ENCODE measurements at regions not wholly inside any gene's neighbourhood (a gene's known extent, or its start where the extent isn't known, plus 50 kb on each side); places are given as distances from the start of the nearest gene placed in this dataset.

DNA sequence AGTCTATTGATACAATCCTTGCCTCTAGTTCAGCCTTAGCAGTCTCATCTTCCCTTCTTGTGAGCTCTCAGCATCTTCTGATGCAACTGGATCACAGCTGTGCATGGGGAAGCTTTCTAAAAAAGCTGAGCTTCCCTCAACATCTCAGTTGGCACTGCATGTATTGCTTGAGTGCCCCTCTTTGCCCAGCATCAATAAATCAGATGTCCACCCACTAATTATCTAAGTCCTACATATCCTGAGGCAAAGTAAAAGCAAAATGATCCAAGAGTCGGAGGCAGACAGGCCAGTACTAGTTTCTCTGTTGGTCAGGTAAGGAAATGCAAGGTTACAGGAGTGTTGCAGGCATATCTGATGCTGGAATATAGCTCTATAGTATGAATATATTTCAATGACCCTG lies 334.5 kb upstream of the NCAM1 start:
- TF ChIP-seq, protein P1, sequence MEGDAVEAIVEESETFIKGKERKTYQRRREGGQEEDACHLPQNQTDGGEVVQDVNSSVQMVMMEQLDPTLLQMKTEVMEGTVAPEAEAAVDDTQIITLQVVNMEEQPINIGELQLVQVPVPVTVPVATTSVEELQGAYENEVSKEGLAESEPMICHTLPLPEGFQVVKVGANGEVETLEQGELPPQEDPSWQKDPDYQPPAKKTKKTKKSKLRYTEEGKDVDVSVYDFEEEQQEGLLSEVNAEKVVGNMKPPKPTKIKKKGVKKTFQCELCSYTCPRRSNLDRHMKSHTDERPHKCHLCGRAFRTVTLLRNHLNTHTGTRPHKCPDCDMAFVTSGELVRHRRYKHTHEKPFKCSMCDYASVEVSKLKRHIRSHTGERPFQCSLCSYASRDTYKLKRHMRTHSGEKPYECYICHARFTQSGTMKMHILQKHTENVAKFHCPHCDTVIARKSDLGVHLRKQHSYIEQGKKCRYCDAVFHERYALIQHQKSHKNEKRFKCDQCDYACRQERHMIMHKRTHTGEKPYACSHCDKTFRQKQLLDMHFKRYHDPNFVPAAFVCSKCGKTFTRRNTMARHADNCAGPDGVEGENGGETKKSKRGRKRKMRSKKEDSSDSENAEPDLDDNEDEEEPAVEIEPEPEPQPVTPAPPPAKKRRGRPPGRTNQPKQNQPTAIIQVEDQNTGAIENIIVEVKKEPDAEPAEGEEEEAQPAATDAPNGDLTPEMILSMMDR (IDR thresholded peaks at IDR 0.05; ENCODE audit: low read depth, low read length, poor library complexity, severe bottlenecking), result no peak
- TF ChIP-seq EZH2phosphoT487 (IDR thresholded peaks at IDR 0.05; ENCODE audit: borderline replicate concordance, low read length), result no peak

Measured in DOHH2 (cell line).